ENCODE measurements at regions not wholly inside any gene's neighbourhood (a gene's known extent, or its start where the extent isn't known, plus 50 kb on each side); places are given as distances from the start of the nearest gene placed in this dataset.

GRCh38 chr9:85368781-85369180, 373.0 kb downstream of the AGTPBP1 start:
- TF ChIP-seq POLR2AphosphoS5 (IDR thresholded peaks at IDR 0.05) = no peak
- no peak for TF ChIP-seq CTCF (IDR thresholded peaks at IDR 0.05)
- TF ChIP-seq EP300 (IDR thresholded peaks at IDR 0.05; ENCODE audit: low read depth) = no peak
- Histone ChIP-seq H3K4me3 (no peak overlapping the region), H3K27me3 (no peaks in the 10 kb centered on the region), H3K36me3 (no peaks in the 10 kb centered on the region), H3K4me1 (no peaks in the 10 kb centered on the region), H3K9me3 (no peaks in the 10 kb centered on the region), H3K27ac (no peak overlapping the region)
- intact Hi-C loops (cut with DNase I; ENCODE audit: low total_unique reads) = no loop called here
- DNase-seq = no peak
- in situ Hi-C loops (cut with MboI; ENCODE audit: low pct_ligation_motif_present in 1 of 4, low pct_unique_long_range_greater_than_20kb in 1 of 4, low sequenced_read_pairs in 3 of 4) = no loop called here
- 67% methylated on average over 1 of the region's 1 CpG; no CpG with 5 or more reads in 1 of the 2 donors for WGBS, 2 donors (ENCODE audit: low coverage in 1 of 2)

- WGBS, 2 donors (ENCODE audit: low coverage in 1 of 2) = 82% methylated on average over 5 of the region's 5 CpGs; no CpG with 5 or more reads in 1 of the 2 donors
- DNase-seq = no peak
- TF ChIP-seq POLR2AphosphoS5 (IDR thresholded peaks at IDR 0.05) (no peak), CTCF (IDR thresholded peaks at IDR 0.05) (no peak), EP300 (IDR thresholded peaks at IDR 0.05; ENCODE audit: low read depth) (no peak), POLR2A (IDR thresholded peaks at IDR 0.05) (no peak)
- Histone ChIP-seq H3K4me3 (no peak overlapping the region), H3K4me1 (no peaks in the 10 kb centered on the region), H3K27me3 (no peaks in the 10 kb centered on the region), H3K9me3 (peaks cover 0 to 6% of the 10 kb centered on the region in 2 donors), H3K36me3 (no peaks in the 10 kb centered on the region), H3K27ac (no peak overlapping the region)
- intact Hi-C loops (cut with DNase I; ENCODE audit: low total_unique reads) (no loop called here), in situ Hi-C loops (cut with MboI; ENCODE audit: low pct_ligation_motif_present in 1 of 4, low pct_unique_long_range_greater_than_20kb in 1 of 4, low sequenced_read_pairs in 3 of 4) (no loop called here)
Observed at GRCh38 chr9:85359161-85359560, 382.6 kb downstream of the AGTPBP1 start.

- WGBS, 2 donors (ENCODE audit: low coverage in 1 of 2) = 77 to 89% methylated on average over 5 to 6 of the region's 6 CpGs
- Histone ChIP-seq H3K9me3 (no peaks in the 10 kb centered on the region), H3K27me3 (no peaks in the 10 kb centered on the region), H3K36me3 (no peaks in the 10 kb centered on the region), H3K4me3 (no peak overlapping the region), H3K4me1 (no peaks in the 10 kb centered on the region), H3K27ac (no peak overlapping the region)
- no peak for DNase-seq
- TF ChIP-seq POLR2A (IDR thresholded peaks at IDR 0.05) (no peak), POLR2AphosphoS5 (IDR thresholded peaks at IDR 0.05) (no peak), CTCF (IDR thresholded peaks at IDR 0.05) (no peak)
- intact Hi-C loops (cut with DNase I; ENCODE audit: low total_unique reads) (no loop called here), in situ Hi-C loops (cut with MboI; ENCODE audit: low pct_ligation_motif_present in 1 of 4, low pct_unique_long_range_greater_than_20kb in 1 of 4, low sequenced_read_pairs in 3 of 4) (no loop called here)
Observed at GRCh38 chr9:85349046-85349445, 392.7 kb downstream of the AGTPBP1 start.

GRCh38 chr9:85347541-85347940, 394.2 kb downstream of the AGTPBP1 start:
- in situ Hi-C loops (cut with MboI; ENCODE audit: low pct_ligation_motif_present in 1 of 4, low pct_unique_long_range_greater_than_20kb in 1 of 4, low sequenced_read_pairs in 3 of 4) = no loop called here

More at GRCh38 chr9:85347541-85347940, 394.2 kb downstream of the AGTPBP1 start:
- WGBS, 2 donors (ENCODE audit: low coverage in 1 of 2) = 56 to 66% methylated on average over 5 to 6 of the region's 6 CpGs
- Histone ChIP-seq H3K36me3 (no peaks in the 10 kb centered on the region), H3K27me3 (no peaks in the 10 kb centered on the region), H3K27ac (no peak overlapping the region), H3K9me3 (no peaks in the 10 kb centered on the region), H3K4me3 (no peak overlapping the region), H3K4me1 (no peaks in the 10 kb centered on the region)
- no peak for DNase-seq
- TF ChIP-seq POLR2AphosphoS5 (IDR thresholded peaks at IDR 0.05) (no peak), CTCF (IDR thresholded peaks at IDR 0.05) (no peak), EP300 (IDR thresholded peaks at IDR 0.05; ENCODE audit: low read depth) (no peak), POLR2A (IDR thresholded peaks at IDR 0.05) (no peak)
- intact Hi-C loops (cut with DNase I; ENCODE audit: low total_unique reads) = no loop called here

Measured in transverse colon (tissue), 4 donors.